ENCODE measurements at regions not wholly inside any gene's neighbourhood (a gene's known extent, or its start where the extent isn't known, plus 50 kb on each side); places are given as distances from the start of the nearest gene placed in this dataset.

- no peak for TF ChIP-seq EZH2 (IDR thresholded peaks at IDR 0.05; ENCODE audit: insufficient read depth, poor library complexity, severe bottlenecking)
- TF ChIP-seq EZH2phosphoT487 (IDR thresholded peaks at IDR 0.05; ENCODE audit: insufficient read depth, low read depth): no peak
Observed at GRCh38 chr21:16837321-16837720, 675.5 kb upstream of the CXADR start.

Measured in GM23248 (cell line).